ENCODE measurements at regions not wholly inside any gene's neighbourhood (a gene's known extent, or its start where the extent isn't known, plus 50 kb on each side); places are given as distances from the start of the nearest gene placed in this dataset.
"Not testable (repeated sequence)": the region's sequence is repeated elsewhere in the genome, so short reads cannot be mapped to it uniquely, and the experiment has no call there.

GRCh38 chr9:86577420-86578333 lies 223.5 kb upstream of the TUT7 start:
- no peak for DNase-seq

- no peak for DNase-seq
Measured at GRCh38 chr9:86575825-86576525, 221.8 kb upstream of the TUT7 start.

GRCh38 chr9:86575137-86575536 lies 220.9 kb upstream of the TUT7 start:
- no peak for DNase-seq

- DNase-seq = no peak
Measured at GRCh38 chr9:86573886-86574285, 219.7 kb upstream of the TUT7 start.

- DNase-seq = no peak
Measured at GRCh38 chr9:86572904-86573303, 218.7 kb upstream of the TUT7 start.

GRCh38 chr9:86565603-86566002 lies 211.4 kb upstream of the TUT7 start:
- not testable (repeated sequence) for DNase-seq

DNA sequence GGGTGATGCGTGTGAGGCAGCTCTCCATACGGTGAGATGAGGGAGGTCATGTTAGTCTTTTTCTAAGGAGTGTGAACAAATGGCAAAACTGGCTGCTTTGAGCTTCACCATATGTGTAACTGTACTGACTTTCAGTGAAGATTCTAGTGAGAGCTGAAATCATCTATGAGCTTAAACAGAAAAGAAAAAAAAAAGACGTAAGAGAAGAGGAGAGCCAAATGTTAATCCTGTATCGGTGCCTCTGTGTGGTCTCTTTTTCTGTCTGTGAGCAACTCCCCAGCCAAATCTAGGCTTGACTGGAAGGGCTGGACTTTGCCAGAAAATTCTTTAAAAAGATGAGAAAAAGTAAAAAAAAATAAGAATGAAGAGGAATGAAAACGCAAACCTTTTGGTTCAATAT lies 209.7 kb upstream of the TUT7 start:
- DNase-seq = no peak

- DNase-seq = no peak
Measured at GRCh38 chr9:86563350-86563749, 209.1 kb upstream of the TUT7 start.

GRCh38 chr9:86562691-86563090 lies 208.5 kb upstream of the TUT7 start:
- DNase-seq = no peak

DNA sequence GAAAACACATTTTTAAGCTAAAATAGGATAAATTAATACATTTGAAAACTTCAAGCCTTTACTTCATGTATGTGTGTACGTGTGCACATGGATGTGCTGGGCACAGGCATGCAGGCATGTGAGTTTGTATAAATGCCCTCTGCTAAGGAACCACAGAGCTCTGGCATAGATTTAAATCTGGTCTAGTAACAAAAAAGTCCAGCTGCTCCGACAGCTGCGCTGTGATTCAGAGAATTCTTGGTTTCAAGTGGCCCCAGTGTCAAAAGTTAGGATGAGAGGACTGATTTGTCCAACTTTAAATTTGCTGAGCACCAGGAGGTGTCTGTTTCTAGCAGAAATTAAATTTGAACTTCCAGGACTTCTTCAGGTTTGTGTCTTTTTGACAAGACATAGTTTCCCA lies 203.7 kb upstream of the TUT7 start:
- no peak for DNase-seq

GRCh38 chr9:86557063-86557766 lies 203.0 kb upstream of the TUT7 start:
- DNase-seq = no peak

- no peak for DNase-seq
Measured at GRCh38 chr9:86555661-86556060, 201.5 kb upstream of the TUT7 start.

DNA sequence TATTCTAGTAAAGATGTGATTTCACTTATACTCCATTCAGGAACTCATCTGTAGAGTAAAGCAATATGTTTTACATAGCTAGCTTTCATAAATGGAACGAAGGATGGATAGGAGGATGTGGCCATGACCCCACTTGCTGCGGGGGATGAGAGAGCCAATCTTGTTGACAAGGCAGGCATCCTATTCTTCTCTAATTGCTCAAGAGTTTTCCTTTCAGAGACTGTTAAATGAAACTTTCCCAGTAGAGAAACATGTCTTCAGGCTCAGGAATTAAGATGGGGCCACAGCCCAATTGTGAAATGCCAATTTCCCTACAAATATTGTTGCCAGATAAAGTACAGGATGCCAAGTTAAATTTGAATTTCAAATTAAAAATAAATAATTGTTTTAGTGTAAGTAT lies 196.2 kb upstream of the TUT7 start:
- no peak for DNase-seq

GRCh38 chr9:86549920-86550319 lies 195.7 kb upstream of the TUT7 start:
- no peak for DNase-seq

DNA sequence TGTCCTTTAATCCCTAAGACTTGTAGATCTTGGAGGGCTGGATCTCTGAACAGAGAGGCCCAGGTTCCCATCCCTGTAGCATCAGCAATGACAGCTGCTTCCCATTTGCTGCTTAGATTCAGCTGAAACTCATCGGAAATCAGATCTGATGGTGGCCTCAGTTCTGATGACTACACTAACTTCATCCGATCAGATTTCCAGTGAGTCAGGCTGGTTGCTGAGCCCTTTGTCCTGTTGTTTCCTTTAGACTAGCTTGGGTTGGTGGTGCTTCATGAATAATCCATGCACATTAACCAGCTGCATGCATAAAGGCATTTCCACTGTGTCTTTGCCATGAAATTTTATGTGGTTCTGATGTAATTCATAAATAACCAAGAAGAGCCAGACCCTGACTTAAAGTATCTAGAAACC lies 195.2 kb upstream of the TUT7 start:
- DNase-seq = no peak

GRCh38 chr9:86548220-86548619 lies 194.0 kb upstream of the TUT7 start:
- DNase-seq = no peak

DNA sequence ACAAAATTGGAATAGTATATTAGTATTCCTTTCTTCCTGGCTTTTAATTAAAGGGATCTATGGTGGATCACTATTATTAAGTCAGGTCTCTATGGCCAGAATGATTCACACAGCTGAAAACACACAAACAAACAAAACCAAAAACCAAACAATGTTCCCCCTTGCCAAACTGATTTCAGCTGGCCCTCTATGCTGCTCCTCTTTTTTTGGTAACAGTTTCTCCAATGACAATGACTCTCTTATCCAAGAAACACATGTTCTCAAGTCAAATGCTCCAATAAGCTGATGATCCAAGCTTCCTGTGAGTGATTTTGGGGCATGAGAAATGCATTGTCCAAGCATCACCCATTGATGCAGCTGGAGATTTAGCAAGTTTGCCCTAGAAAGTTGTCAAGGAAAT lies 193.4 kb upstream of the TUT7 start:
- DNase-seq = no peak

DNA sequence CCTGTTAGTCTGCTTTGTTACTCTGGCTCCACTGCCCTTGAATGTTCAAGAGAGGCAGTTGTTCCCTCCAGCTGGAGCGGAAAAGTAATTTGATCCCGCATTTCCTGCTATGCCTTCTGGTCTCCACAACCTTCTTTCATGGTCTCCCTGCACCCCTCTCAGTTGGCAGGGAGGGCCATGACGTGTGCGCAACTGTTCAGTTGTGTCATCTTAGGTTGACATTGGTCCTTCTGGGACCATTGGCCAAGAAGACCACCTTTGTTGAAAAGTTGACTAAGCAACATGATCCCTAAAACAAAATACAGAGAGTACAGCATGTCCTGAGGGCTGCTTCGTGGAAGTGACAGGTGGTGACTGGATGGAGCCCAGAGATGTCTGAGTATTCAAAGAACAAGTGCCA lies 192.5 kb upstream of the TUT7 start:
- DNase-seq = no peak

GRCh38 chr9:86545090-86545489 lies 190.9 kb upstream of the TUT7 start:
- DNase-seq = no peak

- no peak for DNase-seq
Measured at GRCh38 chr9:86541014-86541570, 186.9 kb upstream of the TUT7 start.

- DNase-seq = no peak
Measured at GRCh38 chr9:86535406-86535915, 181.3 kb upstream of the TUT7 start.
